ENCODE measurements at regions not wholly inside any gene's neighbourhood (a gene's known extent, or its start where the extent isn't known, plus 50 kb on each side); places are given as distances from the start of the nearest gene placed in this dataset.

- no peak for TF ChIP-seq CTCF (IDR thresholded peaks at IDR 0.05; ENCODE audit: low read depth, low read length, missing control alignments)
- H3K27me3 ChIP-seq (replicated peaks), result no peaks in the 10 kb centered on the region
- H3K4me3 ChIP-seq (ENCODE audit: low read depth, low read length), result no peak overlapping the region
- DNase-seq, result no peak
- no peaks in the 10 kb centered on the region for H3K36me3 ChIP-seq (replicated peaks)
- in situ Hi-C loops (cut with HindIII; ENCODE audit: low pct_ligation_motif_present, low sequenced_read_pairs), result no loop called here
- no peak overlapping the region for H3K27ac ChIP-seq
Observed at GRCh38 chr2:144931960-144932359, 412.0 kb upstream of the ZEB2 start.

GRCh38 chr2:144931480-144931879 is 411.6 kb upstream of the ZEB2 start:
- Histone ChIP-seq H3K4me3 (ENCODE audit: low read depth, low read length) (no peak overlapping the region), H3K27me3 (replicated peaks) (no peaks in the 10 kb centered on the region), H3K27ac (no peak overlapping the region), H3K36me3 (replicated peaks) (no peaks in the 10 kb centered on the region)
- no peak for TF ChIP-seq CTCF (IDR thresholded peaks at IDR 0.05; ENCODE audit: low read depth, low read length, missing control alignments)
- DNase-seq, result no peak
- in situ Hi-C loops (cut with HindIII; ENCODE audit: low pct_ligation_motif_present, low sequenced_read_pairs), result no loop called here

- H3K4me3 ChIP-seq (ENCODE audit: low read depth, low read length), result no peak overlapping the region
- no peaks in the 10 kb centered on the region for H3K36me3 ChIP-seq (replicated peaks)
- no peaks in the 10 kb centered on the region for H3K27me3 ChIP-seq (replicated peaks)
- no peak for DNase-seq
- in situ Hi-C loops (cut with HindIII; ENCODE audit: low pct_ligation_motif_present, low sequenced_read_pairs), result no loop called here
- no peak overlapping the region for H3K27ac ChIP-seq
- TF ChIP-seq CTCF (IDR thresholded peaks at IDR 0.05; ENCODE audit: low read depth, low read length, missing control alignments), result no peak
Observed at GRCh38 chr2:144927429-144927828, 407.5 kb upstream of the ZEB2 start.

- no peak for TF ChIP-seq CTCF (IDR thresholded peaks at IDR 0.05; ENCODE audit: low read depth, low read length, missing control alignments)
- Histone ChIP-seq H3K36me3 (replicated peaks) (no peaks in the 10 kb centered on the region), H3K27me3 (replicated peaks) (no peaks in the 10 kb centered on the region), H3K4me3 (ENCODE audit: low read depth, low read length) (no peak overlapping the region), H3K27ac (no peak overlapping the region)
- in situ Hi-C loops (cut with HindIII; ENCODE audit: low pct_ligation_motif_present, low sequenced_read_pairs), result no loop called here
- DNase-seq, result no peak
Observed at GRCh38 chr2:144925886-144926285, 406.0 kb upstream of the ZEB2 start.

- in situ Hi-C loops (cut with HindIII; ENCODE audit: low pct_ligation_motif_present, low sequenced_read_pairs), result no loop called here
- H3K27ac ChIP-seq, result no peak overlapping the region
- no peaks in the 10 kb centered on the region for H3K36me3 ChIP-seq (replicated peaks)
- TF ChIP-seq CTCF (IDR thresholded peaks at IDR 0.05; ENCODE audit: low read depth, low read length, missing control alignments), result no peak
- no peaks in the 10 kb centered on the region for H3K27me3 ChIP-seq (replicated peaks)
- no peak for DNase-seq
- H3K4me3 ChIP-seq (ENCODE audit: low read depth, low read length), result no peak overlapping the region
Observed at GRCh38 chr2:144924827-144925226, 404.9 kb upstream of the ZEB2 start.

GRCh38 chr2:144922519-144922918 is 402.6 kb upstream of the ZEB2 start:
- no peak overlapping the region for H3K27ac ChIP-seq
- no peak for TF ChIP-seq CTCF (IDR thresholded peaks at IDR 0.05; ENCODE audit: low read depth, low read length, missing control alignments)
- no peak for DNase-seq
- H3K4me3 ChIP-seq (ENCODE audit: low read depth, low read length), result no peak overlapping the region
- no peaks in the 10 kb centered on the region for H3K36me3 ChIP-seq (replicated peaks)
- in situ Hi-C loops (cut with HindIII; ENCODE audit: low pct_ligation_motif_present, low sequenced_read_pairs), result no loop called here
- no peaks in the 10 kb centered on the region for H3K27me3 ChIP-seq (replicated peaks)
